HG03139 (cell line): ENCODE measurements at regions not wholly inside any gene's neighbourhood (a gene's known extent, or its start where the extent isn't known, plus 50 kb on each side); places are given as distances from the start of the nearest gene placed in this dataset.
"Not testable (repeated sequence)": the region's sequence is repeated elsewhere in the genome, so short reads cannot be mapped to it uniquely, and the experiment has no call there.

ENCODE experiments used
- ATAC-seq: cut with Tn5 transposase; IDR thresholded peaks from one replicate; pipeline ENCODE4 v1.9.1; 2021; ENCODE audit not compliant: unreplicated experiment

GRCh38 chr18:43936176-43936575, 658.9 kb upstream of the SYT4 start:
- ATAC-seq = no peak

- ATAC-seq = no peak
Measured at GRCh38 chr18:43949291-43949690, 672.0 kb upstream of the SYT4 start.

- ATAC-seq = no peak
Measured at GRCh38 chr18:43950062-43950461, 672.8 kb upstream of the SYT4 start.

DNA sequence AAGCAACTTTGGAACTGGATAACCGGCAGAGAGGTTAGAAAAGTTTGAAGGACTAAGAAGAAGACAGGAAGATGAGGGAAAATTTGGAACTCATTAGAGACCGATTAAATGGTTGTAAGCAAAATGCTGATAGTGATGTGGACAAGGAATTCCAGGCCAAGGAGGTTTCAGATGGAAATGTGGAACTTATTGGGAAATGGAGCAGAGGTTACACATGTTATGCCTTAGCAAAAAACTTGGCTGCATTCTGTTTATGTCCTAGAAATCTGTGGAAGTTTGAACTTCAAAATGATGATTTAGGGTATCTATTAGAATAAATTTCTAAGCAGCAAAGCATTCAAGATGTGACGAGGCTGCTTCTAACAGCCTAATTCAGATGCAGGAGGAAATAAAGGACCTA, 675.1 kb upstream of the SYT4 start:
- no peak for ATAC-seq

- no peak for ATAC-seq
Measured at GRCh38 chr18:43961722-43962121, 684.4 kb upstream of the SYT4 start.

DNA sequence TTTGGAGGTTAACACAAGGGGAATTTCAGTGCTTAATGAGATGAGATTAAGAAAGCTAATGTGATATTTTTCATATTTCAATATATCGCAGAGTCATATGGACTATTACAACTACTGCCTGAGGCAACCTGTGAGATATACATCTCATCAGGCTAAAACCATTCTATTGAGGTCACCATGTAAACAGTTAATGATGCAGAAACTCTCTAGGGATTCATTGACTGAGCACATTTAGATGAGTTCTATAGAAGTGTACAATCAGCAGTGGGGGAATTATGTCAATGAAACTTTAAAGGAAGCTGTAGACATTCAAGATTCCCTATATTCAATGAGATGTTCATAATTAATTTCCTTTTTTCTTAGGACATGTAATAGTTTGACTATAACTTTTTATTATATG, 687.4 kb upstream of the SYT4 start:
- ATAC-seq = no peak

GRCh38 chr18:43965691-43966090, 688.4 kb upstream of the SYT4 start:
- ATAC-seq = no peak

DNA sequence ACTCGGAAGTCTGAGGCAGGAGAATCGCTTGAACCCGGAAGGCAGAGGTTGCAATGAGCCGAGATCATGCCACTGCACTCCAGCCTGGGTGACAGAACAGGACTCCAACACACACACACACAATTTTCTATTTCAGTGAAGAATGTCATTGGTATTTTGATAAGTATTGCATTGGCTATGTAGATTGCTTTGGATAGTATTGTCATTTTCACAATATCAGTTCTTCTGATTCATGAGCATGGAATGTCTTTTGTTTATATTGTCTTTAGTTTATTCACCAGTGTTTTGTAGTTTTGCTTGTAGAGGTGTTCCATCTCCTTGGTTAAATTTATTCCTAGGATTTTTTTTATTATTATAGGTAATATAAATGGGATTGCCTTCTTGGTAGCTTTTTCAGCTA, 693.4 kb upstream of the SYT4 start:
- ATAC-seq = no peak

DNA sequence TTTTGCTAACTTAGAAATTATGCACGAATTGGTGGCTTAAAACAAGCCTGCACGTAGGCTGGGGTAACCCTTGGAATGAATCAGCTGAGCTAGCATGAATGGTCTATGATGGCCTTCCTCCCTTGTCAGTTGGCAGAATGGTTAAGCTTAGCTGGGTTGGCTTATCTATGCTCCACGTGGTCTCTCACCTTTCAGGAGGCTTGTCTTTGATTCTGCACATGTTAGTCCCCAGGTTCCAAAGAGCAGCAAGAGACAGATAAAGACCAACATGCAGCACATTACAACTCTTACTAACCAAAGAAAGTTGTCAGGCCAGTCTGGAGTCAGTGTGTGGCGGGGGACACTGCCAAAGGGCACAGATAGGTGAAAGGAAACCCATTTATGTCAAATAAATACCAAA, 700.9 kb upstream of the SYT4 start:
- ATAC-seq = no peak

DNA sequence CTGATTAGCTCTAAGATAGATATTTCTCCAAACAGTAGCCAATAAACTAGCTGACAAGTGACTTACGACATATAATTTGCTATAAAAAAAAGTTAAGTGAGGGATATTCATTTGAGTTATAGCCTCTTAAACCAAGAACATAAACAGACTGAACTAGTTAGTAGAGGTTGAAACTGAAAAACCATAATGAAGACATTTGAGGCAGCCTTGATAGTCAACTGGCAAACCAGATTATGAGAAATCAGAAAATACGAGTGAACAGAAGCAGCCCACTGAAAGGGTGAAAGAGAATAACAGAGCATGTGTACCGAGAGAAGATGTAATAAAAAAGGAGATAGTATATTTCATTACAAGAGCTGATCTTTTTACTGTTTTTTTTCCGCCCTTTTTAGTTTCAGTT, 698.1 kb upstream of the SETBP1 start:
- ATAC-seq = no peak

GRCh38 chr18:43987061-43987460, 693.6 kb upstream of the SETBP1 start:
- ATAC-seq = not testable (repeated sequence)

DNA sequence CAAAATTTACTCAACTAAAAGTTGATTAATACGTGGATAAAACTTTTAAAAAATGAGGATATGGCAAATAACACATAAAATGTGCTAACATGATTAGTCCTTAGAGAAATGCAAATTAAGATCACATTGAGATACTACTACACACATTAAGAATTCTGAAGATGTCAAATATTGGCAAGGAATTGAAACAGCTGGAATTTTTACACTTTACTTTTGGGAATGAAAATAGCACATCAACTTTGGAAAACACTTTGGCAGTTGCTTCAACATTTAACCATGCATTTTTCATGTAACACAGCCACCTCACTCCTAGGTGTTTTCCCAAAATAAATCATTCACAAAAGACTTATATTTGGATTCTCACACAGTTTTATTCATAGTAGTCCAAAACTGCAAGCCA, 687.9 kb upstream of the SETBP1 start:
- ATAC-seq = no peak

DNA sequence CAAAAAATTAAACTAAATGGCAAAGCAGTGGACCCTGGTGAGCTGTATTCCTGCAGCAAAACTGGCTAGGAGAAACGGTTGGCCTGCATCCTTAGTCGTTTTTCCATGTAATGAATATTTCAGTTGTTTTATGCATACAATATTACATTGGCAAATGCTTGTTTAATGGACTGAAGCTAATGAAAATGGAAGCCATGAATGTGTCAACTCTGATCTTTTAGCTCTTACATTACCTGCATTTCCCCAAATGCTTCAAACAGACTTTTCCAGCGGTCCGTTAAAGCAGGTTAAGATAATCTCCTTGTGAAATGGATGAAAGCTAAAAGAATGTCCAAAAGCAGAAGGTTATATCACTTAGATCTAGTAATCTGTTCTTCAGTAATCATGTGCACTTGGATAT, 686.3 kb upstream of the SETBP1 start:
- no peak for ATAC-seq

DNA sequence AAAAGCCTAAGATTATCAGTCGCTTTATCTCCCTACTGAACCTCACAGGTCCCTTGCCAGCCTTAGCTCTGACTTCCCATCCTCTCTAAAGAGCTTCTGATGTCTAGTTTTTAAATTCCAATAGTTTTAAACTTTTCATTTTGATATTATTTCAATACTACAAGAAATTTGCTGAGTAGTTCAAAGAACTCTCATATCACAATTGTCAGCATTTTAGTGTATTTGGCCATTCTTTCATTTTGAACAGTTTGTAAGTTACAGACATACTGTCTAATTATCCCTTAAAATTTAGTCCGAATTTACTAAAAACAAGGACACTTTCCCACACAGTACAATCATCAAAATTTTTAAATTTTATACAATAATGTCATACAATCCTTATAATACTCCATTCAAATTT, 666.8 kb upstream of the SETBP1 start:
- ATAC-seq = no peak

DNA sequence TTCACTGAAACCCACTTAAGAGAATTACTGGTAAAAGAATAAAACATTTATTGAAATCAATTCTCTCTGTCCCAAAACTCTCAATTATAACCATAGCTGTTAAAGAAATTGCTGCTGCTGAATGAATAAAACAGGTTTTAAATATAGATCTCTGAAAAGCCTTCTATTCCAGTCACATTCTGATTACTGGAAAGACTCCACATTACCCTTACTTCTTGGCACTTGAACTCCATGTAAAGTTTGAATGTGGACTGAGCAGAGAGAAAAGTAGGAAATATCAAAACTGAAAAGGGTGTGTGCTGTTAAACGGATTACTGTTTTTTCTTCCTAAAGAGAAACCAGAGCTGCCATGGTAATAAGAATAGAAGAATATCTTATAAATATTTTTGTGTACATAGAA, 655.3 kb upstream of the SETBP1 start:
- no peak for ATAC-seq

DNA sequence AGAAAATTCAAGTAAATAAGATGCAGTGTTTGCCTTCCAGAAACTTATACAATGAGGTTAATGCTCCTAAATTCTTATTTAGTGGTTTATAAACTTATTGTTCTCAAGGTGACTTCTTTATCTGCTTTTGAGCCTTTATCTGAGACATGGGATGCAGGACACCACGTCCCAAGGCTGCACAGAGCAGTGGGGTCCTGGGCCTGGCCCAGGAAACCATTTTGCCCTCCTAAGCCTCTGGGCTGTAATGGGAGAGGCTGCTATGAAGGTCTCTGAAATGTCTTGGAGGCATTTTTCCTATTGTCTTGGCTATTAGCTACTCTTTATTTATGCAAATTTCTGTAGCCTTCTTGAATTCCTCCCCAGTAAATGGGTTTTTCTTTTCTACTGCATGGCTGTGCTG, 652.6 kb upstream of the SETBP1 start:
- no peak for ATAC-seq

GRCh38 chr18:44031063-44031462, 649.6 kb upstream of the SETBP1 start:
- no peak for ATAC-seq

DNA sequence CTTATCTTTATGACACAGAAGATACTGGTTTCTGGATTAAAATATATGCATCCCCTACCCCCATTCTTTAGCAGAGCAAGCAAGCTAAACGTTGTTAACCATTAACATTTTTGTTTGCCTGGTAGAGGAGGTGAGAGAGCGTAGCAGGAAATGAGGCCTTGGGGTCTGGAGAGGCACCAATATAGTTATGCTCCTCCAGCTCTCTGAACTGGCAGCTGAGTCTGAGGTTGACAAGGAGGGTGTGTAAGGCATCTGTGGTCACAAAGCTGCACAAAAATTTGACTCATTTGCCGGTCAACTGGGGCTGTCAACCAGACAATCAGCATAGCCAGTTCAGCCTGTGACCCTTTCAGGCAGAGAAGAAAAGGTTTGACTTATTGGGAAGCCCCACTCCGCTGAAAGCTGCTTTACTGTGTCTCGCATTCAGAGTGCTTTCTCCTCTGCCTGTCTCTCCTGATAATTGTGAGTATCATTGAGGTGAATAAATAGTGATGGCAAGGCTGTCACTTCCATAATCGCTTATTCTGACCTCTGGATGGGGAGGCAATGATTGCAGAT, 647.5 kb upstream of the SETBP1 start:
- peak; percentile 66 for ATAC-seq

DNA sequence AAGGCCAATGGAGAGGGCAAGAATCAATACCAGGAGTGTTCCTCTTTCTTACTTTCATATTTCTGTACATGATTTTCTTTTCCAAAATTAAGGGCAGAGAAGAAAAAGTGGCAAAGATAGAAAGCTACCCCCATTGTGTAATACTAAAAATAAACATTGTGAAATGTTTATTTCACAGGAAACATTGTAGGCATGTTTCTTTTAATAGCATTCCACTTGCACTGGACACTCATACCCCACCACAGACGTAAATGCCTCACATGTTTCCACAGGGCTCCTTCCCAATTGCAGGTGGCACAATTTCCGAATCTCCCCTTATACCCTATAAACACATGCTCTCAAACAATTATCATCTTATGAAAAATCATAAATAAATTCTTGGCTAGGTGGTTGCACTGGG, 645.1 kb upstream of the SETBP1 start:
- ATAC-seq = no peak

DNA sequence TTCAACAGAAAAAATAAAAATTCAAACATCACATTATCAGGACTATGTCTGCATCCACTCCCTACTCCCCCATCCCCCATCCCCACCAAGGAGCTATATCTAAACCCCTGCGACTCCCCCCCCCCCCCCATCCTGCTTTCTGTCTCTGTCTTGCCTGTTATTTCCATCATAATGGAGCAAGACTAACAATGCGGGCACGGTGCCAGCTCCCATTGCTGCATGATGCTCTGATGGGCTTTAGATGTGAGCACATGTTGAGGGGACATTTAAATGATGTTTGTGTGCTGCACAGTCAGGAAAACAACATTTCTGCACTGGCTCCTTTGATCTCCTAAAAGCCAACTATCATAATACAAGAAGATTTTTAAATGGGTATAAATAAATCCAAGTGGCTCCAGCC, 644.2 kb upstream of the SETBP1 start:
- ATAC-seq = no peak

DNA sequence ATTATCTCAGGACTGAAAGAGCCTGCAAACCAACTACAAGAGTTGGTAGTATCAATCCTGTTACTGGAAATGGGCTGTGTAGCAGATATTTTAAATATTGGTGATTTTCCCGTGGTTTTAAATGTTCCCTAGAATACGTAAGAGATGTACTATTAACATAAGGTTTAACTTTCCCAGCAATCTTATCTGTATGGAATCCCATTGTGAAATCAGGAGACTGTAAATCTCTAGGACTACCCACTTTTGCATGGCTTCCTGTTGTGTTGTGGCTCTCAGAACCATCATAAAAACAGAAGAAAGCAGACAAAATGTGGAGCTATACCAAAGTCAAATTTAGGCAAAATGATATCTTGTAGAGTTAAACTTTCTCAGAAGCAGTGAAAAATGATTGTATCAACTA, 641.5 kb upstream of the SETBP1 start:
- no peak for ATAC-seq

- no peak for ATAC-seq
Measured at GRCh38 chr18:44039826-44040225, 640.9 kb upstream of the SETBP1 start.

DNA sequence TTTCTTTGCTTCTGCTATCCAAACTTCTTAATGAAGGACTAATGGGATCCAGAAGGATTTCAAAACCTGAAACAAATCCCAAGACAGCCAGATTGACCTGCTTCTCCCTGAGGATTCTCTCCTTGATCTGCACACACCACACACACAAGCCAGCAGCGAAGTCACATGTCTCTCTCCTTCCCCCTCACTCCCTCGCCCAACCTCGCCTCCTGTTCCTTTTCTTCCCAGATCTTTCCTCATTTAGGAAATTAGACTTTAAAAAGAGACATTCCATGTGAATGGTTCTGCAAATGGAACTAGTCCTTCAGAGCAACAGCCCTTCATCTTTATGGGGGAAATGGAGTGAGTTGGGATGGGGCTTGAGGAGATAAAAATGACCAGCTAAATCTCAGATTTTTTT, 639.1 kb upstream of the SETBP1 start:
- ATAC-seq = no peak

- no peak for ATAC-seq
Measured at GRCh38 chr18:44041961-44042360, 638.7 kb upstream of the SETBP1 start.
